ENCODE measurements at regions not wholly inside any gene's neighbourhood (a gene's known extent, or its start where the extent isn't known, plus 50 kb on each side); places are given as distances from the start of the nearest gene placed in this dataset.

- no peak for DNase-seq
Observed at GRCh38 chr2:160890667-160891352, 269.4 kb upstream of the TANK start.

- DNase-seq = no peak
Observed at GRCh38 chr2:160891353-160891740, 268.9 kb upstream of the TANK start.

- DNase-seq = no peak
Observed at GRCh38 chr2:160892204-160892603, 268.0 kb upstream of the TANK start.

- no peak for DNase-seq
Observed at GRCh38 chr2:160893581-160893980, 266.6 kb upstream of the TANK start.

GRCh38 chr2:160898581-160899307 is 261.5 kb upstream of the TANK start:
- DNase-seq = no peak

GRCh38 chr2:160901613-160902012 is 258.6 kb upstream of the TANK start:
- DNase-seq = no peak

GRCh38 chr2:160905862-160906261 is 254.4 kb upstream of the TANK start:
- DNase-seq = no peak

GRCh38 chr2:160906878-160907277 is 253.3 kb upstream of the TANK start:
- DNase-seq = no peak

GRCh38 chr2:160907738-160908137 is 252.5 kb upstream of the TANK start:
- no peak for DNase-seq

- DNase-seq = no peak
Observed at GRCh38 chr2:160908157-160908556, 252.1 kb upstream of the TANK start.

- DNase-seq = no peak
Observed at GRCh38 chr2:160909781-160910242, 250.4 kb upstream of the TANK start.

GRCh38 chr2:160910681-160911080 is 249.5 kb upstream of the TANK start:
- no peak for DNase-seq

- no peak for DNase-seq
Observed at GRCh38 chr2:160911258-160911657, 249.0 kb upstream of the TANK start.

GRCh38 chr2:160912276-160912675 is 248.0 kb upstream of the TANK start:
- DNase-seq = no peak

- DNase-seq = no peak
Observed at GRCh38 chr2:160913323-160913722, 246.9 kb upstream of the TANK start.

- no peak for DNase-seq
Observed at GRCh38 chr2:160914217-160914616, 246.0 kb upstream of the TANK start.

- no peak for DNase-seq
Observed at GRCh38 chr2:160916300-160916699, 243.9 kb upstream of the TANK start.

- DNase-seq = no peak
Observed at GRCh38 chr2:160917850-160918249, 242.4 kb upstream of the TANK start.

- no peak for DNase-seq
Observed at GRCh38 chr2:160918258-160918657, 242.0 kb upstream of the TANK start.

GRCh38 chr2:160918906-160919503 is 241.2 kb upstream of the TANK start:
- DNase-seq = peak in 1 of 2 experiments; percentile 25

- DNase-seq = no peak
Observed at GRCh38 chr2:160920061-160920460, 240.2 kb upstream of the TANK start.

GRCh38 chr2:160920791-160921303 is 239.4 kb upstream of the TANK start:
- no peak for DNase-seq

GRCh38 chr2:160921386-160921964 is 238.8 kb upstream of the TANK start:
- DNase-seq = no peak

All from NCI-H1930 (cell line).